Mesenchymal stem cell (in vitro differentiated cells and primary cell): ENCODE measurements at regions not wholly inside any gene's neighbourhood (a gene's known extent, or its start where the extent isn't known, plus 50 kb on each side); places are given as distances from the start of the nearest gene placed in this dataset.
A peak's percentile ranks its signal among the peaks of the same experiment; 100 is the strongest.

ENCODE experiments used
- DNase-seq: peaks from one replicate; pipeline ENCODE4 v3.0.0-alpha.2; 2013
- H2AFZ ChIP-seq: one replicate; pipeline ENCODE4 v1.6.1; 2013; ENCODE audit warnings: low read depth, mild to moderate bottlenecking, control low read depth, inconsistent platforms, low read length, moderate library complexity
- H2AK5ac ChIP-seq: 2 replicates; pipeline ENCODE4 v1.6.1; 2013; ENCODE audit warnings: low read length, moderate library complexity, mild to moderate bottlenecking, inconsistent platforms; ENCODE audit not compliant: severe bottlenecking
- H2BK120ac ChIP-seq: one replicate; pipeline ENCODE4 v1.6.1; 2013; ENCODE audit warnings: low read depth, mild to moderate bottlenecking, inconsistent platforms, low read length, moderate library complexity
- H2BK12ac ChIP-seq, 2 experiments: one replicate each; pipeline ENCODE4 v1.6.1; 2013; ENCODE audit warnings: inconsistent platforms in 2 of 2, low read length in 2 of 2, mild to moderate bottlenecking in 2 of 2, moderate library complexity in 2 of 2, control low read depth in 1 of 2
- H2BK15ac ChIP-seq: one replicate; pipeline ENCODE4 v1.6.1; 2013; ENCODE audit warnings: mild to moderate bottlenecking, low read depth, inconsistent platforms; ENCODE audit not compliant: poor library complexity, severe bottlenecking
- H2BK5ac ChIP-seq: 2 replicates; pipeline ENCODE4 v1.6.1; 2013; ENCODE audit warnings: low read depth, mild to moderate bottlenecking, low read length, control low read depth, inconsistent platforms; ENCODE audit not compliant: poor library complexity, severe bottlenecking
- H3K14ac ChIP-seq, 2 experiments: one replicate each; pipeline ENCODE4 v1.6.1; 2013; ENCODE audit warnings: inconsistent platforms in 2 of 2, low read length in 2 of 2, control low read depth in 1 of 2, mild to moderate bottlenecking in 1 of 2, moderate library complexity in 1 of 2
- H3K18ac ChIP-seq, 2 experiments: one replicate each; pipeline ENCODE4 v1.6.1; 2013; ENCODE audit warnings: inconsistent platforms in 2 of 2, low read length in 2 of 2, control low read depth in 1 of 2, low read depth in 1 of 2, mild to moderate bottlenecking in 1 of 2
- H3K23ac ChIP-seq, 2 experiments: one replicate each; pipeline ENCODE4 v1.6.1; 2013; ENCODE audit warnings: inconsistent platforms in 2 of 2, low read length in 2 of 2, mild to moderate bottlenecking in 2 of 2, moderate library complexity in 2 of 2, control low read depth in 1 of 2
- H3K27ac ChIP-seq: 2 replicates; pipeline ENCODE4 v1.5.1; 2013; ENCODE audit warnings: mild to moderate bottlenecking, moderate library complexity, low read length, control low read depth, inconsistent platforms; ENCODE audit not compliant: poor library complexity, severe bottlenecking
- H3K27me3 ChIP-seq, 2 experiments: 2 replicates each; pipeline versions ENCODE4 v1.6.1 to v1.7.0; 2013; ENCODE audit warnings: low read length in 2 of 2, mild to moderate bottlenecking in 2 of 2, moderate library complexity in 2 of 2, control low read depth in 1 of 2, inconsistent platforms in 1 of 2; ENCODE audit not compliant: control insufficient read depth in 1 of 2, insufficient read depth in 1 of 2
- H3K36me3 ChIP-seq, 2 experiments: 2 replicates each; pipeline versions ENCODE4 v1.6.1 to v1.7.0; 2013; ENCODE audit warnings: low read length in 2 of 2, control low read depth in 1 of 2, inconsistent platforms in 1 of 2, low read depth in 1 of 2, mild to moderate bottlenecking in 1 of 2; ENCODE audit not compliant: insufficient read depth in 2 of 2, control insufficient read depth in 1 of 2
- H3K4ac ChIP-seq, 2 experiments: one replicate each; pipeline ENCODE4 v1.6.1; 2013; ENCODE audit warnings: inconsistent platforms in 2 of 2, low read length in 2 of 2, mild to moderate bottlenecking in 2 of 2, moderate library complexity in 2 of 2, control low read depth in 1 of 2, low read depth in 1 of 2
- H3K4me1 ChIP-seq: 2 replicates; pipeline ENCODE4 v1.6.1; 2013; ENCODE audit warnings: low read depth, low read length, control low read depth; ENCODE audit not compliant: control insufficient read depth, insufficient read depth
- H3K4me2 ChIP-seq: 2 replicates; pipeline ENCODE4 v1.6.1; 2013; ENCODE audit warnings: low read length, mild to moderate bottlenecking, inconsistent platforms; ENCODE audit not compliant: poor library complexity, severe bottlenecking
- H3K4me3 ChIP-seq, 2 experiments: 2 replicates each; pipeline versions ENCODE4 v1.5.1 to v1.7.0; 2013; ENCODE audit warnings: low read length in 2 of 2, mild to moderate bottlenecking in 2 of 2, control low read depth in 1 of 2, low read depth in 1 of 2; ENCODE audit not compliant: insufficient read depth in 1 of 2
- H3K79me1 ChIP-seq: replicated peaks from 2 replicates; pipeline ENCODE4 v1.6.1; 2013; ENCODE audit warnings: mild to moderate bottlenecking, control low read depth, low read length, inconsistent platforms; ENCODE audit not compliant: poor library complexity, severe bottlenecking
- H3K9ac ChIP-seq: 2 replicates; pipeline ENCODE4 v1.7.0; 2013; ENCODE audit warnings: mild to moderate bottlenecking, low read length, moderate library complexity
- H3K9me3 ChIP-seq: 2 replicates; pipeline ENCODE4 v1.7.0; 2013; ENCODE audit warnings: mild to moderate bottlenecking, low read length; ENCODE audit not compliant: control insufficient read depth
- H4K8ac ChIP-seq: one replicate; pipeline ENCODE4 v1.6.1; 2013; ENCODE audit warnings: inconsistent platforms, mild to moderate bottlenecking, low read length, moderate library complexity
- H4K91ac ChIP-seq: one replicate; pipeline ENCODE4 v1.6.1; 2013; ENCODE audit warnings: mild to moderate bottlenecking, low read length, inconsistent platforms
- WGBS: methylation state at CpG from one replicate; pipeline ENCODE4 v1.1.7; 2013; ENCODE audit warnings: mixed read lengths; 5-methylcytosine and 5-hydroxymethylcytosine counted together

- H2AK5ac ChIP-seq: no peak overlapping the region
- 71% methylated on average over 17 of the region's 17 CpGs for whole genome bisulfite sequencing
- H2BK5ac ChIP-seq: no peak overlapping the region
- no peak overlapping the region for H3K4ac ChIP-seq
- H4K91ac ChIP-seq: no peak overlapping the region
- no peak overlapping the region for H3K23ac ChIP-seq
- H2BK15ac ChIP-seq: no peak overlapping the region
- H3K27me3 ChIP-seq: no peaks in the 10 kb centered on the region
- no peaks in the 10 kb centered on the region for H3K79me1 ChIP-seq
- H3K36me3 ChIP-seq: no peaks in the 10 kb centered on the region
- no peak overlapping the region for H3K27ac ChIP-seq
- H3K9me3 ChIP-seq: peaks cover 8% of the 10 kb centered on the region
- no peak overlapping the region for H3K4me2 ChIP-seq
- no peak overlapping the region for H3K4me3 ChIP-seq
- peaks cover 3% of the 10 kb centered on the region for H3K4me1 ChIP-seq
- no peak for DNase-seq
- no peak overlapping the region for H3K14ac ChIP-seq
- H2BK120ac ChIP-seq: no peak overlapping the region
- no peak overlapping the region for H3K18ac ChIP-seq
- no peak overlapping the region for H2AFZ ChIP-seq
- no peak overlapping the region for H4K8ac ChIP-seq
- H3K9ac ChIP-seq: peak overlapping the region; percentile 93
- no peak overlapping the region for H2BK12ac ChIP-seq
Observed at GRCh38 chr2:238726670-238727584, 121.0 kb upstream of the TWIST2 start.

GRCh38 chr2:238727585-238728329, 120.1 kb upstream of the TWIST2 start:
- H3K27ac ChIP-seq: no peak overlapping the region
- peak overlapping the region; percentile 82 for H4K91ac ChIP-seq
- H3K36me3 ChIP-seq: no peaks in the 10 kb centered on the region
- H2AFZ ChIP-seq: no peak overlapping the region
- H3K79me1 ChIP-seq: no peaks in the 10 kb centered on the region
- H3K4ac ChIP-seq: no peak overlapping the region
- no peak overlapping the region for H2AK5ac ChIP-seq
- peak; percentile 7 for DNase-seq
- H3K4me2 ChIP-seq: no peak overlapping the region
- peaks cover 3% of the 10 kb centered on the region for H3K4me1 ChIP-seq
- no peak overlapping the region for H4K8ac ChIP-seq
- no peak overlapping the region for H2BK12ac ChIP-seq
- H3K23ac ChIP-seq: no peak overlapping the region
- H3K9ac ChIP-seq: peak overlapping the region; percentile 93
- 81% methylated on average over 6 of the region's 11 CpGs for WGBS
- no peak overlapping the region for H2BK15ac ChIP-seq
- peak overlapping the region in 1 of 2 experiments; percentile 39 for H3K4me3 ChIP-seq
- H3K9me3 ChIP-seq: peaks cover 8% of the 10 kb centered on the region
- H3K14ac ChIP-seq: no peak overlapping the region
- no peaks in the 10 kb centered on the region for H3K27me3 ChIP-seq
- H2BK5ac ChIP-seq: no peak overlapping the region
- no peak overlapping the region for H3K18ac ChIP-seq
- no peak overlapping the region for H2BK120ac ChIP-seq

- no peak overlapping the region for H4K91ac ChIP-seq
- H3K27ac ChIP-seq: no peak overlapping the region
- peak overlapping the region in 1 of 2 experiments; percentile 41 for H3K4me3 ChIP-seq
- no peak overlapping the region for H2BK5ac ChIP-seq
- H4K8ac ChIP-seq: no peak overlapping the region
- no peak overlapping the region for H2BK12ac ChIP-seq
- no peak overlapping the region for H3K23ac ChIP-seq
- peaks cover 8% of the 10 kb centered on the region for H3K9me3 ChIP-seq
- H3K14ac ChIP-seq: no peak overlapping the region
- WGBS: 64% methylated on average over 13 of the region's 13 CpGs
- H3K36me3 ChIP-seq: no peaks in the 10 kb centered on the region
- peak; percentile 26 for DNase-seq
- no peak overlapping the region for H2AFZ ChIP-seq
- no peaks in the 10 kb centered on the region for H3K27me3 ChIP-seq
- no peak overlapping the region for H2BK15ac ChIP-seq
- no peak overlapping the region for H3K4ac ChIP-seq
- H2AK5ac ChIP-seq: no peak overlapping the region
- H3K79me1 ChIP-seq: no peaks in the 10 kb centered on the region
- no peak overlapping the region for H3K18ac ChIP-seq
- peak overlapping the region; percentile 93 for H3K9ac ChIP-seq
- H3K4me1 ChIP-seq: peaks cover 3% of the 10 kb centered on the region
- H3K4me2 ChIP-seq: no peak overlapping the region
- H2BK120ac ChIP-seq: no peak overlapping the region
Observed at GRCh38 chr2:238728330-238729260, 119.3 kb upstream of the TWIST2 start.
